IMR-90 (cell line): ENCODE measurements at regions not wholly inside any gene's neighbourhood (a gene's known extent, or its start where the extent isn't known, plus 50 kb on each side); places are given as distances from the start of the nearest gene placed in this dataset.
A peak's percentile ranks its signal among the peaks of the same experiment; 100 is the strongest.

Source experiments
- ATAC-seq: fragments of 200-7000 bp; cut with Tn5 transposase; 2 replicates; pipeline ENCODE4 v1.9.1; 2020; ENCODE audit warnings: low read depth, mild to moderate bottlenecking, moderate library complexity
- BruUV-seq: library from RNA; stranded (reverse); fragments of 400-500 nt; replicated peaks from 2 replicates; lab custom pipeline; 2021; lab: Mats Ljungman, UMichigan
- CTCF ChIA-PET: fragments of 300-600 bp; formaldehyde crosslinking; extraction: SDS; loops from one replicate; lab custom pipeline; 2021; ENCODE audit warnings: antibody characterized with exemption; lab: Yijun Ruan, JAX
- POLR2A ChIA-PET: fragments of 300-600 bp; sonication (Branson Sonifier 250); formaldehyde crosslinking; loops from one replicate; lab custom pipeline; 2022; ENCODE audit warnings: antibody characterized with exemption; ENCODE audit not compliant: unreplicated experiment; lab: Charles Lee
- DNase-seq: peaks from one replicate; pipeline ENCODE4 v3.0.0; 2013
- H2AFZ ChIP-seq: replicated peaks from 2 replicates; pipeline ENCODE3; 2013; ENCODE audit warnings: low read length, mild to moderate bottlenecking; ENCODE audit not compliant: poor library complexity
- H2AK5ac ChIP-seq: 2 replicates; pipeline ENCODE4 v1.6.1; 2013; ENCODE audit warnings: low read depth, low read length, inconsistent platforms
- H2AK9ac ChIP-seq: replicated peaks from 2 replicates; pipeline ENCODE3; 2013; ENCODE audit warnings: mild to moderate bottlenecking, low read depth, low read length, moderate library complexity; ENCODE audit not compliant: poor library complexity
- H2BK120ac ChIP-seq: 2 replicates; pipeline ENCODE4 v1.6.1; 2013; ENCODE audit warnings: low read depth, low read length, inconsistent platforms
- H2BK15ac ChIP-seq: 3 replicates; pipeline ENCODE4 v1.6.1; 2013; ENCODE audit warnings: low read depth, low read length, inconsistent platforms
- H2BK20ac ChIP-seq: 2 replicates; pipeline ENCODE4 v1.6.1; 2013; ENCODE audit warnings: low read depth, mild to moderate bottlenecking, inconsistent platforms, low read length, moderate library complexity
- H2BK5ac ChIP-seq: 2 replicates; pipeline ENCODE4 v1.6.1; 2013; ENCODE audit warnings: mild to moderate bottlenecking, low read depth, low read length, inconsistent platforms; ENCODE audit not compliant: poor library complexity, severe bottlenecking
- H3K14ac ChIP-seq: replicated peaks from 2 replicates; pipeline ENCODE4 v1.6.1; 2013; ENCODE audit warnings: low read depth, low read length, inconsistent platforms
- H3K18ac ChIP-seq: 2 replicates; pipeline ENCODE4 v1.6.1; 2013; ENCODE audit warnings: low read depth, low read length, control low read depth
- H3K23ac ChIP-seq: 2 replicates; pipeline ENCODE4 v1.6.1; 2013; ENCODE audit warnings: low read depth, low read length, inconsistent platforms
- H3K27ac ChIP-seq: 2 replicates; pipeline ENCODE4 v1.5.1; 2013; ENCODE audit warnings: mild to moderate bottlenecking, control low read depth, low read length; ENCODE audit not compliant: insufficient read depth
- H3K27me3 ChIP-seq: 2 replicates; pipeline ENCODE4 v1.6.1; 2013; ENCODE audit warnings: low read length; ENCODE audit not compliant: control insufficient read depth, insufficient read depth
- H3K36me3 ChIP-seq: 2 replicates; pipeline ENCODE4 v1.6.1; 2013; ENCODE audit warnings: low read length, mixed read lengths; ENCODE audit not compliant: control insufficient read depth, insufficient read depth
- H3K4ac ChIP-seq: 2 replicates; pipeline ENCODE4 v1.6.1; 2013; ENCODE audit warnings: low read depth, low read length, inconsistent platforms
- H3K4me1 ChIP-seq: 2 replicates; pipeline ENCODE4 v1.6.1; 2013; ENCODE audit warnings: low read length, mixed read lengths; ENCODE audit not compliant: control insufficient read depth, insufficient read depth
- H3K4me2 ChIP-seq: 2 replicates; pipeline ENCODE4 v1.6.1; 2013; ENCODE audit warnings: low read depth, mild to moderate bottlenecking, control low read depth, low read length, moderate library complexity
- H3K4me3 ChIP-seq: 2 replicates; pipeline ENCODE4 v1.5.1; 2013; ENCODE audit warnings: low read depth, mild to moderate bottlenecking, control low read depth, low read length, moderate library complexity; ENCODE audit not compliant: insufficient read depth
- H3K56ac ChIP-seq: 2 replicates; pipeline ENCODE4 v1.6.1; 2013; ENCODE audit warnings: low read length, inconsistent platforms; ENCODE audit not compliant: insufficient read depth; ENCODE audit errors: extremely low read depth
- H3K79me1 ChIP-seq, 2 experiments: 2 replicates each; pipeline ENCODE4 v1.6.1; 2013; ENCODE audit warnings: low read length in 2 of 2, inconsistent platforms in 1 of 2, low read depth in 1 of 2
- H3K9ac ChIP-seq: 2 replicates; pipeline ENCODE4 v1.6.1; 2013; ENCODE audit warnings: low read depth, low read length, control low read depth
- H3K9me1 ChIP-seq: 2 replicates; pipeline ENCODE4 v1.6.1; 2013; ENCODE audit warnings: low read length, inconsistent platforms; ENCODE audit not compliant: insufficient read depth
- H3K9me3 ChIP-seq: 2 replicates; pipeline ENCODE4 v1.6.1; 2013; ENCODE audit warnings: low read length; ENCODE audit not compliant: control insufficient read depth, insufficient read depth
- H4K20me1 ChIP-seq: 2 replicates; pipeline ENCODE4 v1.6.1; 2013; ENCODE audit warnings: low read length, inconsistent platforms; ENCODE audit not compliant: insufficient read depth
- H4K5ac ChIP-seq: 2 replicates; pipeline ENCODE4 v1.6.1; 2013; ENCODE audit warnings: mild to moderate bottlenecking, low read depth, low read length, control low read depth
- H4K8ac ChIP-seq, 2 experiments: 2 replicates each; pipeline ENCODE4 v1.6.1; 2013; ENCODE audit warnings: low read depth in 2 of 2, low read length in 2 of 2, control low read depth in 1 of 2, inconsistent platforms in 1 of 2
- H4K91ac ChIP-seq: 2 replicates; pipeline ENCODE4 v1.6.1; 2013; ENCODE audit warnings: low read depth, low read length, inconsistent platforms; ENCODE audit not compliant: insufficient read depth
- BHLHE40 ChIP-seq: fragments of 150-350 bp; IDR thresholded peaks from 2 replicates; pipeline ENCODE4 v1.6.1; 2016; ENCODE audit warnings: mild to moderate bottlenecking, low read depth, low read length
- CEBPB ChIP-seq: IDR thresholded peaks from 2 replicates; pipeline ENCODE4 v1.6.1; 2012; ENCODE audit warnings: low read depth, low read length, improper control_type of control experiment
- CHD1 ChIP-seq: IDR thresholded peaks from 2 replicates; pipeline ENCODE4 v1.6.1; 2012; ENCODE audit warnings: low read depth, low read length, improper control_type of control experiment
- FOS ChIP-seq: fragments of 150-350 bp; IDR thresholded peaks from 2 replicates; pipeline ENCODE4 v1.6.1; 2016; ENCODE audit warnings: low read depth, low read length
- MAFK ChIP-seq: IDR thresholded peaks from 2 replicates; pipeline ENCODE4 v1.6.1; 2012; ENCODE audit warnings: low read depth, low read length, improper control_type of control experiment
- MAZ ChIP-seq: IDR thresholded peaks from 2 replicates; pipeline ENCODE4 v1.6.1; 2012; ENCODE audit warnings: low read depth, mild to moderate bottlenecking, low read length, improper control_type of control experiment, moderate library complexity, borderline replicate concordance
- NFE2L2 ChIP-seq: fragments of 150-350 bp; IDR thresholded peaks from 2 replicates; pipeline ENCODE4 v1.6.1; 2016; ENCODE audit warnings: low read depth, mild to moderate bottlenecking, low read length
- POLR2A ChIP-seq: IDR thresholded peaks from 2 replicates; pipeline ENCODE4 v1.6.1; 2012; ENCODE audit warnings: mild to moderate bottlenecking, low read depth, low read length
- RAD21 ChIP-seq: IDR thresholded peaks from 2 replicates; pipeline ENCODE4 v1.6.1; 2012; ENCODE audit warnings: low read length, improper control_type of control experiment
- RCOR1 ChIP-seq: IDR thresholded peaks from 2 replicates; pipeline ENCODE4 v1.6.1; 2012; ENCODE audit warnings: mild to moderate bottlenecking, low read length, improper control_type of control experiment; ENCODE audit not compliant: insufficient replicate concordance
- RFX5 ChIP-seq: IDR thresholded peaks from 2 replicates; pipeline ENCODE4 v1.8.0; 2012; ENCODE audit warnings: low read depth, mild to moderate bottlenecking, low read length, moderate library complexity
- SMC3 ChIP-seq: fragments of 150-350 bp; IDR thresholded peaks from 2 replicates; pipeline ENCODE4 v1.6.1; 2016; ENCODE audit warnings: low read depth, mild to moderate bottlenecking, antibody characterized with exemption, low read length, moderate library complexity
- dilution Hi-C: fragments of 300-500 bp; cut with HindIII; formaldehyde crosslinking; loops from one replicate; pipeline ENCODE4 v1.14.3; 2018; ENCODE audit warnings: low sequenced_read_pairs; ENCODE audit not compliant: unreplicated experiment
- in situ Hi-C: fragments of 300-500 bp; cut with MboI; formaldehyde crosslinking; loops from 3 replicates; pipeline ENCODE4 v1.14.3; 2019; ENCODE audit warnings: low sequenced_read_pairs, inconsistent platforms, mixed read lengths
- intact Hi-C: fragments of 100-400 bp; cut with micrococcal nuclease; formaldehyde crosslinking; loops from 2 replicates; pipeline ENCODE4 v1.10.0; 2022
- TF ChIP-seq, protein P1 (sequence below): fragments of 150-350 bp; IDR thresholded peaks from 2 replicates; pipeline ENCODE4 v1.6.1; 2017; ENCODE audit warnings: mild to moderate bottlenecking, antibody characterized with exemption, low read length, low read depth
- TF ChIP-seq, protein P2 (sequence below): conservative IDR thresholded peaks from 2 replicates; pipeline ENCODE4 v1.5.1; 2012; ENCODE audit warnings: mild to moderate bottlenecking, low read depth, low read length, improper control_type of control experiment
- TF ChIP-seq, protein P3 (sequence below): fragments of 150-350 bp; IDR thresholded peaks from 2 replicates; pipeline ENCODE4 v1.6.1; 2016; ENCODE audit warnings: low read depth, mild to moderate bottlenecking, low read length, moderate library complexity, borderline replicate concordance

DNA sequence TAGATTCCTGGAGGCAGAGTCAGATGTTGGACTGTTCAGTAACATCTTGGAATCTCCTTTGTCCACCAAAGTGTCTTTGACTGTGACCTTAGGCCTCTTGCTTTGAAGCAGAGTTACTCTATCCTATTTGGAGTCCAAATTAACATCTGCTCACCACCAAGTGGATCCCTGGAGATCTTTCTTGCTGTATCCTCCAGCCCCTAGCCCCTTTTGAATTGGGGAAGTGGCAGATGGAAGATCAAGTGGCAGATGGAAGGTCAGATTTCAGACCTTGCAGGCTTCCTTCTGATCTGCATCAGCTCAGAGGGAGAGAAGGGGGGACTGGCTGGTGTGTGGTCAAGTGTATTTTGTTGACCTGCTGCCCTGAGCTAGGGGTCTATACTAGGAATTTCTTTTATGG is 125.0 kb upstream of the ROPN1 start:
- no peak overlapping the region; the same call in 1 of the 2 replicates for H2BK120ac ChIP-seq
- no peaks in the 10 kb centered on the region for H3K79me1 ChIP-seq
- H3K4ac ChIP-seq: peak overlapping the region; percentile 19; the same call in 1 of the 2 replicates
- peaks cover 14% of the 10 kb centered on the region for H3K9me1 ChIP-seq
- no peak overlapping the region for H3K9ac ChIP-seq
- no peaks in the 10 kb centered on the region for H3K9me3 ChIP-seq
- dilution Hi-C loops (no loop called here), in situ Hi-C loops (no loop called here), intact Hi-C loops (no loop called here)
- H3K4me3 ChIP-seq: no peak overlapping the region
- H3K36me3 ChIP-seq: no peaks in the 10 kb centered on the region
- 0 out of 2 replicates have a peak overlapping the region, but pooled peaks have one; percentile 23 for H2AK5ac ChIP-seq
- no peak overlapping the region for H3K23ac ChIP-seq
- no peak overlapping the region for H4K5ac ChIP-seq
- no peaks in the 10 kb centered on the region for H3K27me3 ChIP-seq
- H2AFZ ChIP-seq: no peak overlapping the region
- TF ChIP-seq, protein P1, sequence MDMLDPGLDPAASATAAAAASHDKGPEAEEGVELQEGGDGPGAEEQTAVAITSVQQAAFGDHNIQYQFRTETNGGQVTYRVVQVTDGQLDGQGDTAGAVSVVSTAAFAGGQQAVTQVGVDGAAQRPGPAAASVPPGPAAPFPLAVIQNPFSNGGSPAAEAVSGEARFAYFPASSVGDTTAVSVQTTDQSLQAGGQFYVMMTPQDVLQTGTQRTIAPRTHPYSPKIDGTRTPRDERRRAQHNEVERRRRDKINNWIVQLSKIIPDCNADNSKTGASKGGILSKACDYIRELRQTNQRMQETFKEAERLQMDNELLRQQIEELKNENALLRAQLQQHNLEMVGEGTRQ: no peak
- no peak for TF ChIP-seq SMC3
- no peak for TF ChIP-seq CHD1
- TF ChIP-seq, protein P2, sequence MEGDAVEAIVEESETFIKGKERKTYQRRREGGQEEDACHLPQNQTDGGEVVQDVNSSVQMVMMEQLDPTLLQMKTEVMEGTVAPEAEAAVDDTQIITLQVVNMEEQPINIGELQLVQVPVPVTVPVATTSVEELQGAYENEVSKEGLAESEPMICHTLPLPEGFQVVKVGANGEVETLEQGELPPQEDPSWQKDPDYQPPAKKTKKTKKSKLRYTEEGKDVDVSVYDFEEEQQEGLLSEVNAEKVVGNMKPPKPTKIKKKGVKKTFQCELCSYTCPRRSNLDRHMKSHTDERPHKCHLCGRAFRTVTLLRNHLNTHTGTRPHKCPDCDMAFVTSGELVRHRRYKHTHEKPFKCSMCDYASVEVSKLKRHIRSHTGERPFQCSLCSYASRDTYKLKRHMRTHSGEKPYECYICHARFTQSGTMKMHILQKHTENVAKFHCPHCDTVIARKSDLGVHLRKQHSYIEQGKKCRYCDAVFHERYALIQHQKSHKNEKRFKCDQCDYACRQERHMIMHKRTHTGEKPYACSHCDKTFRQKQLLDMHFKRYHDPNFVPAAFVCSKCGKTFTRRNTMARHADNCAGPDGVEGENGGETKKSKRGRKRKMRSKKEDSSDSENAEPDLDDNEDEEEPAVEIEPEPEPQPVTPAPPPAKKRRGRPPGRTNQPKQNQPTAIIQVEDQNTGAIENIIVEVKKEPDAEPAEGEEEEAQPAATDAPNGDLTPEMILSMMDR: no peak
- no peak for TF ChIP-seq RCOR1
- no peak for TF ChIP-seq BHLHE40
- TF ChIP-seq MAZ: no peak
- TF ChIP-seq CEBPB: no peak
- TF ChIP-seq, protein P3, sequence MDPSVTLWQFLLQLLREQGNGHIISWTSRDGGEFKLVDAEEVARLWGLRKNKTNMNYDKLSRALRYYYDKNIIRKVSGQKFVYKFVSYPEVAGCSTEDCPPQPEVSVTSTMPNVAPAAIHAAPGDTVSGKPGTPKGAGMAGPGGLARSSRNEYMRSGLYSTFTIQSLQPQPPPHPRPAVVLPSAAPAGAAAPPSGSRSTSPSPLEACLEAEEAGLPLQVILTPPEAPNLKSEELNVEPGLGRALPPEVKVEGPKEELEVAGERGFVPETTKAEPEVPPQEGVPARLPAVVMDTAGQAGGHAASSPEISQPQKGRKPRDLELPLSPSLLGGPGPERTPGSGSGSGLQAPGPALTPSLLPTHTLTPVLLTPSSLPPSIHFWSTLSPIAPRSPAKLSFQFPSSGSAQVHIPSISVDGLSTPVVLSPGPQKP: no peak
- TF ChIP-seq MAFK: no peak
- no peak for TF ChIP-seq POLR2A
- TF ChIP-seq RFX5: no peak
- no peak for TF ChIP-seq RAD21
- no peak for TF ChIP-seq FOS
- no peak for TF ChIP-seq NFE2L2
- H4K20me1 ChIP-seq: peaks cover 4% of the 10 kb centered on the region; the same call in 1 of the 2 replicates
- ChIA-PET POLR2A (no interaction called here), CTCF (interaction anchor here (0.6 kb wide), 1 partner anchor 20 kb away, joined by 3 read pairs; no protein-coding TSS in a partner anchor)
- H3K14ac ChIP-seq: no peak overlapping the region
- no peak overlapping the region; the same call in 1 of the 2 replicates for H3K18ac ChIP-seq
- DNase-seq (no peak), ATAC-seq (no peak)
- H2BK20ac ChIP-seq: no peak overlapping the region
- no peak overlapping the region for H2AK9ac ChIP-seq
- no TSS peak for BruUV-seq
- H2BK15ac ChIP-seq: peak overlapping the region; percentile 23; the same call in 1 of the 3 replicates
- H4K91ac ChIP-seq: no peak overlapping the region
- no peak overlapping the region for H3K56ac ChIP-seq
- no peak overlapping the region for H3K27ac ChIP-seq
- H3K4me2 ChIP-seq: no peak overlapping the region
- H4K8ac ChIP-seq: no peak overlapping the region
- H2BK5ac ChIP-seq: no peak overlapping the region
- H3K4me1 ChIP-seq: peaks cover 22% of the 10 kb centered on the region
